Glomerular visceral epithelial cell (primary cell): ENCODE measurements at regions not wholly inside any gene's neighbourhood (a gene's known extent, or its start where the extent isn't known, plus 50 kb on each side); places are given as distances from the start of the nearest gene placed in this dataset.

Experiments
- DNase-seq: peaks from one replicate; pipeline ENCODE4 v3.0.0-alpha.2; 2016; ENCODE audit errors: extremely low spot score

DNA sequence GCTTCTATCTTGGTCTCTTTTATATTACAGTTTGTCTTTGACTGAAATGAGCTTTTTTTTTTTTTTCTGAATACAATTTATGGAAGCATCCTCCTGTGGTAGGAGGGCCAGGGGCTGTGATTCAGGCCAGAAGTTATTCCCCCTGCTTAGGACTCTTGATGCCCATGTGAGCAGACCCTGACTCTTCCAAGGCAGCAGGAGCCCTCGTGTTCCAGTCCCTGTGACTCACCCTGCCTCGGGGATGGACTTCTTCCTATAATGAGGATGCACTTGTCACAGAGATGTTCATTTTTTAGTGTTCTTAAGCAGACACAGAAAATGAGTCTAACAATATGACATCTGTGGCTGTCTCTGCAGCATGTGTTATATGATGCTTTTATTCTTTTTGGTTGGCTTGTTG, 1293.7 kb upstream of the AUTS2 start:
- DNase-seq = no peak

DNA sequence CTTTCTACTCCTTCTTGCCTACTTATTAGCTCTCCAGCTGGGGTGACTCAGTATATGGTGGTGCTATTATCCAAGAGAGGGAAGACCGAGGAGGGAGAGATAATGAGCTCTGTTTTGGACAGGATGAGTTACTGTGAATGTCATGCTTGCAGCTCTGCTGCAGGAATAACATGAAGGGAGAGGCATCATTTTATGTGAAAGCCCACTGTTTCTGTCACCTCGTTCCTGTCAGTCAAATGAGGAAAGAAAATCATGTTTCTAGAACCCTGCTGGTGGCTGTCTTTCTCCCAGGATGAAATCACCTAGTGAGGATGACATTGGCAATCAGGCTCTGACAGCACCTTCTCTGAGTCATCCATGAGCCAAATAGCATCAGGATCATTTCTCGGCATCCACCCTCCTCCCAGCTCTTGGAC, 1291.6 kb upstream of the AUTS2 start:
- no peak for DNase-seq

DNA sequence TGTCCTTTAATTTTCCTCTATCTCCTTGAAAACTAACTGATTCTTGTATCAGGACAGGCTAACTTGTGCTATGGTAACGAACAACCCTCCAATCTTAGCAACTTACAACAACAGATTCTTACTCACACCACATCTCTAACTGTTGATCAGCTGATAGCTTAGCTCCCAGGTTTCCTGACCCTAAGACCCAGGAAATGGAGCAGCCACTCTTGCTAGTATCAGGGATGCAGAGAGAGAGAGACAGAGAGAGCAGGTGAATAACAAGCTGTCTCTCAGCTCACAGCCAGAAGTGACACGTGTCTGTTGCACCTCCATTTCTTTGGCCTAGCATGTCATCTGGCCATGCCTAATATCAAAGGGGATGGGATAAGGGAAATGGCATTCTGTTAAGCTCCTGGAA, 1289.0 kb upstream of the AUTS2 start:
- no peak for DNase-seq

DNA sequence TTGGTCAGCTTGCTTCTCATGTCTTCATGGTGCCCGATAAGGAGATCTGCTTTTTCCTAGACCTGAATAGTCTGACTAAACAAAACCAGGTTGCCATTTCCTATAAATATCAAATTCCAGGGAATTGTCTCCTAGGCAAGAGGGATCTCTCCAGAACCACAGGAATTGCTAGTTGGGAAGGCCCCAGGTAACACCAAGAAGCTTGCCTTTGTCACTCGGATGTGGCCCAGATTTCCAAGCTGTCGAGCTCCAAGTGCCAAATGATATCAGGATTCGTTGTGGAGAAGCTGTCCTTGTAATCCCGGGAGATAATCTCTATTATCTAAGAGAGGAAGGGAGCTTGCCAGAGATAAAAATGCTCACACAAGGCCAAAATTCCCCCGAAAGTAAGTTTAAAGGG, 1288.5 kb upstream of the AUTS2 start:
- no peak for DNase-seq

DNA sequence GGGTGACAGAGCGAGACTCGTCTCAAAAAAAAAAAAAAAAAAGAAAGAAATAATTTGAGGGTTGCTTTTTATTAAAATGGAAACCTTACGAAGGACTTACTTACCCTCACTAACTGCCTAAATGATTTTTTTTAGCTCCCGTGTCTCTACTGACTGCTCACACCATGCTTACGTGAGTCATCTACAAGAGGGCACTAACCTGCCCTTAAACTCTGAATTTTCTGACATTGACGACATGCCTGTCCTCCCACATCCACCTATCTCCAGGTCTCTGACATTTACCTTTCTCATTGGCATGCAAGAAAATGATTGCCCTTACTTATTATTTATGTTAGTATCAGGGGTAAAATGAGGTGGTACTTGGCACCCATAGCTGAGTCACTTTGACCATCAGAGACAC, 1286.3 kb upstream of the AUTS2 start:
- DNase-seq = no peak

DNA sequence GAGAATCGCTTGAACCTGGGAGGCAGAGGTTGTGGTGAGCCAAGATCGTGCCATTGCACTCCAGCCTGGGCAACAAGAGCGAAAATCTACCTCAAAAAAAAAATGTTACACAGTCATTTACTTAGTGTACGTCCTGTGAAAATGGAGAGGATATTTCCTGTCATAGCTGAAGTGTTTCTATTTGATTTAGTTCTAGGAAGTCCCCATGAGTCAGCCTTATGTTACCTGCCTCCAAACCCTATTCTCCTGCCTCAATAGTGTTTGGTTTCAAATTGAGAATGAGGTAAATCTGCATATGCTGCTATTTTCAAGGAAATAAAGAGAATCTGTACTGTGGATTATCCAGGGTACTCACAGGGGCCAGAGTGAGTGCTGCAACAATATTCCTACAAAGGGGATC, 1284.5 kb upstream of the AUTS2 start:
- DNase-seq = no peak

DNA sequence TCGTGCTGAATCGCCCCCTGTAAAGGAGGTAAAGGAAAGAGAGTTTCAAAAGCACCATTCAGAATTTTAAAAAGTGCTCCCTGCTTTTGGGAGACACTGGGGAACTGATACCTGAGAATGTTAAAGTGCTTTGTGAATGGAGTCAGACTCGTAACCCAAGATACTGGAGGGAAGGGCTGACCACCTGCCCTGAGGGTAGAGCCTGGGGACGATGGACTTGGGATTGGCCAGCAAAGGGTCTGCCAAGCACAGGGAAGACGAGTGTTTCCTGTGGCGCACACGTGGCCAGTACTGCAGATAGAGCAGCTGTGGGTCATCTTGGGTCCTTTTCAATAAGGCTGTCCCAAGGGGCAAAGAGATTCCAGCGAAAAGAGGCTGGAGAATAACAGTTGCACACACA, 1284.1 kb upstream of the AUTS2 start:
- DNase-seq = no peak

DNA sequence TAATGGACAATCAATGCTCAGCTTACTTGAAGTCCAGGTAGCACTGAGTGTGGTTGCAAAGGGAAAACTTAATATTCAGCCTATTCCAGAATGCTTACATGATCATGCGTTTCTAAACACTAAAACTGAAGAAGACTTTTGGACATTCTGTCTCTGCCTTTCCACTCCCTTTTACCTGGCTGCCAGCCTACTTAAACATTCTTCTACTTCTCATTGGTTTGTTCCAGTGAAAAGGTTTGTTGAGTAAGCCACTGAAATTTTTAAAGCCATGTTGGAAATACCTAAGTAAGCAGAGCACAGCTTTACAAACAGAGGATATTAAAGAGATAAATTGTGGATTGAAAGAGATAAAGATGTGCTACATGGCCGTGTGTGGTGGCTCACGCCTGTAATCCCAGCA, 1280.8 kb upstream of the AUTS2 start:
- no peak for DNase-seq

DNA sequence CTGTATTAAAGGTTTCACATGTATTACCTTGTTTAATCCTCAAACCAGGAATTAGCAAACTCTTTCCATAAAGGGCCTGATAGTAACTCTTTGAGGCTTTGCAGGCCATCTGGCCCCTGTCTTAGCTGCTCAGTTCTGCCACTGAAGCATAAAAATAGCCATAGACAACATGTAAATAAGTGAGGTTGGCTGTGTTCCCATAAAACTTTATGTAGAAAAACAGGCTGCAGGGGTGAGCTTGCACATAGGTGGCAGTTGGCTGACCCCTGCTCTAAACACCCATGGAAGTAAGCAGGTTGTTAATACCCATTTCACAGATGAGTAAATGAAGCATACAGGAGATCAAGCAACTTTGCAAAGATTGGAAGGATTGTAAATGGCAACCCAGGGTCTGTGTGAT, 1279.2 kb upstream of the AUTS2 start:
- no peak for DNase-seq

DNA sequence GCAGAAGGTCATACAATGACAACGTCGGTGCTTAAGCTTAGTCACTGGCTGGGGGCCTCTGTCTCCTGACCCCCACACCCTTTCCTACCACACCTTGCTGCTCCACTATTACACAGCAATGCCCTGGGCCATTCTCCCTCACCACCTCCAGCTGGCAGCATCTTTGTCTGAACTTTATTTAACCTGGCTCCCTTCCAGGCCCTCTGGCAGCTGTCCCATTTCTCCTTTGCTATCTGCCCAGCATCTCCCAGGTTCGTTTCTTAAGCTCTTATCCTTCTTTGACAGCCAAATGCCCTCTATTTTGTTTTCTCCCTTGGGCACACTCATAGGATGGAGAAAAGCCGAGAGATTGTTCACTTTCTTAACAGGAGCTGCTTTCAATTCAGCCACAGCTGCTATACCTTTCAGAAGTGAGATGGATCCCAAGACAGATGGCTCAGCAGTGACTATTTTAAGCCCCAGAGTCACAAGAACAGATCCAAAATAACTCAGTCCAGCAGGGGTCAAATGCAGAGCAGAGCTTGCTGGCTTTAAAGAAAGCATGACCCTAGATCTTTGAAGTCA, 1277.1 kb upstream of the AUTS2 start:
- DNase-seq = peak; percentile 1

DNA sequence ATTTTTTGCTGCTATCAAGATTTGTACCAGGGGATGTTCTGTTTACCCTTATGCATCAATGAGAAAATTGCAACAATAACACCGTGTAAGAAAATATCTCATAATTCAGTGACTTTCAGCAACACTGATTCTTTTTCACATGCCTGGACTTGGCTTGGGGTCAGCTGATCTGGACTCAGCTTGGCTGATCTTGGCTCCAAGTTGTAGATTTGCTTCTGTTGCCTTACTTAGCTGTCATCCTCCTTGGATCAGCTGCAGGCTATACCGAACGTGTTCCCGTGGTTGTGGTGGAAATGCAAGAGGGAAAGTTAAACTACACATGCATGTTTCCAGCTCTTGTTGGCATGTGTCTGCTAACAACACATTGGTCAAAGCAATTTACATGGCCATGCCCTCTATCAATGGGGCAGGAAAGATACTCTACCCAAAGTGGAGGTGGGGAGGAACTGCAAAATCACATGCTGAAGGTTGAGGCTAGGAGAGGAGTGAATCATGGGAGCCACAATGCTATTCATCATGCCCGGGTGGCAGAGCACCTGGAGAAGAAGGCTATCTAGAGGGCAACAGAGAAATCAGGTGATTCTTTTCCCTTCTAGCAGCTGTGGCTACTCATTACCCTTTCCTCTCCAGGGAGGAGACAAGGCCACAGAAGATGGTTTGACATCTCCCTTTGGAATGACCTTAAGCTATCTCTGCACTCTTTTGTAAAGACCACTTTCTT, 1276.3 kb upstream of the AUTS2 start:
- no peak for DNase-seq

DNA sequence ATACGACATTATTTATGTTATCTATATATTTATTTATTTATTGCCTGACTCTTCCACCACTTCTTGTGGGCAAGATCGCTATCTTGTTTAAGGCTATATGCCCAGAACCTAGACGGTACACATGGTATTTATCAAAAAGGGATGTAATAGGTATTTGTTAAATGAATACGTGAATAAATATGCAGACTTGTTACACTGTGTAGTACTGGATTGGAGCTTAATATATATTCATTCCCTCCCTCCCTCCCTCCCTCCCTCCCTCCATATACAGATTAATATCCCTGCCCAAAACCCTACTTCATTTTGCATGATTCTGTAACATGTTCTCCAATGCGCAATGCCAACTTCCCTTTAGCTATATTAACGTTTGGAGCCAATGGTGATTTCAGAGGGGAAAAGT, 1273.7 kb upstream of the AUTS2 start:
- DNase-seq = no peak

DNA sequence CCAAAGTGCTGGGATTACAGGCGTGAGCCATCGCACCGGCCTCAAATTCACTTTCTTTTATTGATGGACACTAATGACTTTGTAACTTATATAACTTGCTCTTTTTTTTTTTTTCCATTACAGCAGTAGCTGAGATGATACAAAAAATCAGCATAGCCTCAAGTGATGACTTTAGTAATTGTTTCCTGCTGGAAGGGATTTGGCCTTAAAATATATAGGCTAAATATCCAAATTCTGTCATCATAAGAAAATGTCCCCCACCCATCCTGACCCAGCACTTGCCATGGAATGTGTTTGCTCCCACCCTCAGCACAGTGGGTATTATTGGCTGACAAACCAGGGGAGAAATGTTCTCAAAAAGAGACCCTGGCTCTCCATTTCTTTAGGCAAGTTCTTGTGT, 1264.1 kb upstream of the AUTS2 start:
- no peak for DNase-seq

DNA sequence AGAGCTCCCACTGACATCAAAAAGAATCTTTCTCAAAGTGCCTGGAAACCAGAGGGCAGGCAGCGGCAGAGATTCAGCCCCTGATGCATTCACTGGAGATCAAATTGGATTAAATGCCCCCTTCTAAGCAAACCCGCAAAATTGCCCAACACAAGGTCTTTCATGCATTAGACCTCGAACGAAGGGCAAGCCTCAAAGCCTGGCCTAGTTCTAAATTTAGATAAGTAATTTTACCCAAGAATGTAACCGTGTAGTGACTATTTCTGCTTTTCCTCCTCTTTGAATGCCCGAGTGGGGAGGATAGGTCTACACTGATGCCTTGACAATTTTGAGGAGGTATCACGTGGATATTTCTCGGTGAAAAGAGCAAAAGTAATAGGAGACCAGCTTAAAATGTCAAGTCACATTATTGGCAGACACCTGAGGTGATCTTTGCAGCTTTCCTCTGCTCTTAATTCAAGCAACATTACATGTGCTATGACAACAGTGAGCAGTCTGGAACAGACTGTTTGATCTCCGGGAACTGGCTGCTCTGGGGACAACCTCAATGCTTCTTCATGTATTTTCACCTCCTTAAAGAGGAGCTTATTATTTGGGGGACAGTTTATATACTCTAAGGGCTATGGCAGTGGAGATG, 1263.5 kb upstream of the AUTS2 start:
- no peak for DNase-seq

DNA sequence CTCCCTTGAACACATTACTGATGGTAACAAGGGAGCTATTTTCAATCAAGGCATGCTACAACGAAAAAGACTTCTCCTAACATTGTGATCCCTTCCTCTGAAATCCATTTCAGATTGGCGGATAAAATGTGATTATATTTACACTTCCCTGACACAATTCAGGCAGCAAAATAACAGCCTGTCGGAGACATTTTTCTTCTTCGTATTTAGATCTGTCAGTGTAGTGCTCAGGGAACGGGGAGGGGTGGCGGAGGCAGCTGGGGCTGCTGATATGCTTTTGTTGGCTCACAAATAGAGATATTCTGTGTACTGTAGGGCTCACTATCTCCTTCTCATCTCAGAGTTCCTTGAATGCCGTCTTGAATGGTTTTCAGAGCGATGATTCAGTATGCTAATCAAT, 1261.7 kb upstream of the AUTS2 start:
- no peak for DNase-seq

DNA sequence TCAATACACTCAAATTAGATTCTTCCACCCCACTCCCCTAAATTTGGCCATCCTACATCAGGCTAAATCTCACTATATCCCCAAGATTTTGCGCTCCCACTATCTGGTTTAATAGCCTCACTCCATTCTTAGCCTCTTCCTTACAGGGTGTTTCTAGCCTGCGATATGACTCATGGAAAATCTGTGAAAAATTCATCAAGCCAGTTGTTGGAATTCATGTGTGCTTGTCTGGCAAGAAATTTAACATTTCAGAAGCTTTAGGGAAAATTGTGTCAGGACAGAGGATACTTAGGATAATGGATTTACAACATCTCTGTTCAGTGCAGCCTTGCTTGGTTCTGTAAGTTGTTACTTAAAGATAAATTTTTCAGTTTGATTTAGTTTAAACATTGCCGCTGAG, 1249.9 kb upstream of the AUTS2 start:
- DNase-seq = no peak

DNA sequence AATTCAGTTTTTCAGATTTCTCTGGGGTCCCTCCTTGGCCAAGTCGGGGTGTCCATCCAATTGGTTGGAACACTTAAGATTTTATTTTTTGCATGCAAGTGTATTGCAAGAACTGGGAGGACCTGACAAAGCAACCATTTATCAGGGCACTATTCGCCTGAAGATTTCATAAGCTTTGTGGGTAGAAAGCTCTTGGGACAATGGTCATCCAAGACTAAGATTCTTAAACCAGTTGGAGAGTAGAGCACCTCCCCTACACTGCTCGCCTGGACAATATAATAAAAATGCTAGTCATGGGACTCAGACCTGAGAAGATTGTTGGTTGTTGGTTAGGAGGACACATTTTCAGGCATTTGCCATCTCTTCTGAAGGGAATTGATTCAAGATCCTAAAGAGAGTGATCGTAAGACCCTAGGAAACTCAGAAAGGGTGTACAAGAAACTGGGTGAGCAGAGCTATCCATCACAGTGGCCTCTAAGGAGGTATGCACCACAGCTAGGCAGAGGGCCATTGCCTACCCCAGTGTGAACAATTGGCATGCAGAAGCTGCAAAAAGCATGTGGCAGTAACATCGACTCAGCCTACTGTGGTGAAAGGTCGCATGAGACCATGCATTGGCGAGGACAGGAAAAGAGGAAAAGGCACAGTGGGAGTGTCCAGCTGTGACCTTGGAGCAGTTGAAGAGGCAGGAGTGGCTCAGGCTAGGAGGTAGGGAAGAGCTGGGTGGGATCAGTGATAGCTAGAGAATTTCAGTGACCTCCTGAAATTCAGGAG, 1235.3 kb upstream of the AUTS2 start:
- DNase-seq = no peak

DNA sequence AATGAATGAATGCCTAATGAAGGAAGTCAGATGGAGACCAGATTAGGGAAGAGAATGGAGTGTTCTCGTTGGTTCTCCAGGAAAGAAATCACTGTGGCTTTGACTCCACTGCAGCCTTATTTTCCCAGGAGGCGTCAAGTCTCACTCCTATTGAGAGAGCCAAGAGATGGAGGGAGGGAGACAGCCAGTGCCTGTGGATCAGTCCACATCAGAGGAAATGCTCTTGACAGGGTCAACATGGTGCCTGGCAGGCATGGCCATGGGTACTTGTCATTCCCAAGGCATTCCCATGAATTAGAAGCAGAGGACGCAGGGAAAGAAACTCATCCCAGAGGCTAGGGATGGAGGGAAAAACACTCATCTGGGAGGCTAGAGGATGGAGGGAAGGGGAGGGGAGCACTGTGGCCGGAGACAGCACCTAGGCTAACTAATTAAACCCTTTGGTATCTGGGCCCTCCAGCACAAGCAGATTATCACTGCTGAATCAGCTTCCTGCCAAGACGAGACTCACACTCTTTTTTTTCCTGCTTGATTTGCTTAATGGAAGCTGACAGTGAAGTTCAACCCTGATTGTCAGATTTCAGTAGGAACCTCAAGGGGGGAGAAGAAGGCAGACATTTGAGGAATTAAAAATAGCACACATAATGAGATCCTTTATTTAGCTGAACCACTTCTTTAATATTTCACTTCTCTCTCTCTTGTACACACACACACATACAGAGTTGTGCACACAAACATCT, 1233.2 kb upstream of the AUTS2 start:
- DNase-seq = no peak

DNA sequence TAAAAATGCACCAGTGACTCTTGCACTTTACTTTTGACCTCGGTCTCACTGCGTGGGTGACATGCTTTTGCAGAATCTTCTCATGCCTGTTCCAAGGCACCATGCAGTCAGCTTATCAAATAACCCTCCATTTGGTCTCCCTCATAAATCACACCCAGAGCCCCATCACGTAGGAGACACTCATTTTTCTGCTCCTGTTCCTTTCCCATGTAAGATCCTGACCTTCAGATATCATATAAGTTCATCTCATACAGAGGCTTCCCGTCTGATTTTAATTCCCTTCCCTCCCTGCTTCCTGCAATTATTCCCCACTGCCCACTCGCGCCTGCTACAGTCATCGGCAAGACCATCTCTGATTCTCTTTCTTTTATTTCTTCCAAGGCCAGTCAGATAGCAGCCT, 1226.3 kb upstream of the AUTS2 start:
- DNase-seq = no peak

DNA sequence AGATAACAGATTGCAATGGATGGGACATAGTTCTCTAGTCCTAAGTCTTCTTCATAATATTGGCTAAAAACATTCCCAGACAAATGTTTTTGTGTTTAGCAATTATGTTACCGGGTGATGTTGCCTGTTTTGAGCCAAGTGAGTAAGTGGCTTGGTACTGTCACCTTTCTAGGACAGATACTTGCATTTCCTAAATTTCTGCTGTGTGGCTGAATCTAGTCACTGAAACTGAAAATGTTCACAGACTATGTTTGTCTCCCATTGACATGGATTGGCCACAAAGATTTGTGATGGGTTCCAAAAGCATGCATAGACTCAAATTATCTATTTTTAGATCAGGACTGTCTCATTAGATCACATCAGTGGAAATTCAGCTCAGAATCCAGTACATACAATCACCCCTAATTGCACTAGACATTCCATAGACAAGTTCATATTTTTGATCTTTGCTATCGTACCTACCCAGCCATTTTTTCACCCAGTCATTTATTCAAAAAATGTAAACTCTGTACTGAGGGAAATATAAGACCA, 1222.1 kb upstream of the AUTS2 start:
- DNase-seq = no peak

DNA sequence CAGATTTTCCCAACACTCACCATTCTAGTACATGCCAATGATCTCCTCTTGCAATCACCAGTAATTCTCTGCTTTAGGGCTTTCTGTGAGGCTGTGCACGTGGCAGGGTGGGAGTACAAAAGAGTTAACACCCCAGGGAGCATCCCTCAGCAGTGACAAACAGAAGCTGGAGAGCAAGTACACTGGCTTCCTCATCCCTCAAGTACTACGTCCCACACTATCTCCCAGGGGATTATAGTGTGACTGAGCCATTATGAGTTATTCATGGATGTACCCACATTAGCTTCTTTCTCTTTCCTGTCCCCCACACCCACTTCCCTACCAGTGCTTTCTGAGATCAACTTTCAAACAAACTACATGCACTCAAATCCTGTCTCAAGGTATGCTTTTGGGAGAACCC, 1216.5 kb upstream of the AUTS2 start:
- DNase-seq = no peak

DNA sequence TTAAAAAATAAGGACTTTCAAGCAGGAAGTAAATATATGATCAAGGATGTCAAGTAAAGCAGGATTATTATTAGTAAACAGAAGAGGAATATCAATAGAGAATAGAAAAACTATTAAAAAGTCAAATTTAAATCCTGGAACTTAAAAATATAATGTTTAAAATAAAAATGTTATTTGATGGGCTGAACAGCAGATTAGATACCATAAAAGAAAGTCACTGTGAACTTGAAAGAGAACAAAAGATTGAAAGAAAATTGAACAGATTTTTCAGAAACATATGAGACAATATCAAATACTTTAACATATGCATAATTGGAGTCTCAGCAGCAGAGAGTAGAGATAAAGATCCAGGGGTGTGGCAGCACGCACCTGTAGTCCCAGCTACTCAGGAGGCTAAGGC, 1213.7 kb upstream of the AUTS2 start:
- DNase-seq = no peak
